COR-L47 (cell line): ENCODE measurements at regions not wholly inside any gene's neighbourhood (a gene's known extent, or its start where the extent isn't known, plus 50 kb on each side); places are given as distances from the start of the nearest gene placed in this dataset.
"Not testable (repeated sequence)": the region's sequence is repeated elsewhere in the genome, so short reads cannot be mapped to it uniquely, and the experiment has no call there.

Source experiments
- DNase-seq: peaks from one replicate; lab custom pipeline; 2025; lab: John Stamatoyannopoulos, UW

- DNase-seq: no peak
Measured at GRCh38 chr6:1201547-1202200, 110.2 kb upstream of the FOXQ1 start.

DNA sequence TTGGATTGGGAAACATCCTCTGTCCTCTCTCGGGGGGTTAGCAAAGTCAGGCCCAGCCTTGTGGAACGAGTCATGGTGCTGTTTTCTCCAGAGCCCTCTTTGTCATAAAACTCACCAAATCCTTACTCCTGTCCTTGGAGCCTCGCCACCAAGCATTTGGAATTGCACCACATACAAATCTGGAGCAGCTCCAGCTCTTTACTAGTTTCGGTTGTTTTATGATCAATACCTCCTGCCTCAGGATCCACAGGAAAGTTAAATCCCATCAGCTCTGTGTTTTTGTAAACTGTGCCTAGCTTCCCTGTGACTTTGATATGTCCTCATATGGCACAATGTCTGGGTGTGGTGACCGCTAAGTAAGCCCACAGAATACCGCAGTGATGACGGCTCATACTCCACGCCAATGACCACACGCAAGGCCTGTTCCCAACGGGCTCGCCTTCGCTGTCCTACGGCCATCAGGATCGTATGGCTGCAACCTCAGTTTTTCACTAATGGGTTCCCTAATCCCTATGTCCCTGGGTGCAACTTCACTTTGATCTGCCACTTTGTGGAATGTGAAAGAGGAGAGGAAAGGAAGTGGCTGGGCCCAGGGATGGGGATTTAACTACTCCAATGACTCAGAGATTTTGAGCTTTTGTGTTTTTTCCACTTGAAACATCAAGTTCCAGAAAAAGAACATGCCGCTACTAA, 111.3 kb upstream of the FOXQ1 start:
- no peak for DNase-seq

- DNase-seq: no peak
Measured at GRCh38 chr6:1200081-1200408, 111.9 kb upstream of the FOXQ1 start.

- DNase-seq: no peak
Measured at GRCh38 chr6:1197309-1197708, 114.6 kb upstream of the FOXQ1 start.

GRCh38 chr6:1191141-1191630, 120.7 kb upstream of the FOXQ1 start:
- no peak for DNase-seq

GRCh38 chr6:1190366-1190765, 121.5 kb upstream of the FOXQ1 start:
- DNase-seq: no peak

DNA sequence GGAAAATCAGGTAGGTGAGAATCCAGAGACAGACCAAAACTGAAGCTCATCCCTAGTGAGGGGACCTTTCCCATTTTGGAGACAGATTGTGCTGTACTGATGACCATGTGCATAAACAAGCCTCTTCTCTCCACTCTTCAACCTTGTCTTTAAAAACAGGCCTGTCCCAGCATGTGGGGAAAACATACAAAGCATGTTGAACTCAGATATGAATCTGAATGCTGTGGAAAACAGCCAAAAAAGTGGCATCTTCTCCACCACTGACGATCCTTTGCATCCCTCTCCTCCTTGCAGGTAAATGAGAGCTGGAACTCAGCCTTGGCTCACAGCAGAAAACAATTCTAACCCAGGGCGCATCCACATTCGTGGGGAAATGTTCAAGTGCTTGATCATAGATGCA, 123.7 kb upstream of the FOXQ1 start:
- no peak for DNase-seq

GRCh38 chr6:1187293-1188131, 124.4 kb upstream of the FOXQ1 start:
- DNase-seq: no peak

- DNase-seq: no peak
Measured at GRCh38 chr6:1184318-1184717, 127.6 kb upstream of the FOXQ1 start.

DNA sequence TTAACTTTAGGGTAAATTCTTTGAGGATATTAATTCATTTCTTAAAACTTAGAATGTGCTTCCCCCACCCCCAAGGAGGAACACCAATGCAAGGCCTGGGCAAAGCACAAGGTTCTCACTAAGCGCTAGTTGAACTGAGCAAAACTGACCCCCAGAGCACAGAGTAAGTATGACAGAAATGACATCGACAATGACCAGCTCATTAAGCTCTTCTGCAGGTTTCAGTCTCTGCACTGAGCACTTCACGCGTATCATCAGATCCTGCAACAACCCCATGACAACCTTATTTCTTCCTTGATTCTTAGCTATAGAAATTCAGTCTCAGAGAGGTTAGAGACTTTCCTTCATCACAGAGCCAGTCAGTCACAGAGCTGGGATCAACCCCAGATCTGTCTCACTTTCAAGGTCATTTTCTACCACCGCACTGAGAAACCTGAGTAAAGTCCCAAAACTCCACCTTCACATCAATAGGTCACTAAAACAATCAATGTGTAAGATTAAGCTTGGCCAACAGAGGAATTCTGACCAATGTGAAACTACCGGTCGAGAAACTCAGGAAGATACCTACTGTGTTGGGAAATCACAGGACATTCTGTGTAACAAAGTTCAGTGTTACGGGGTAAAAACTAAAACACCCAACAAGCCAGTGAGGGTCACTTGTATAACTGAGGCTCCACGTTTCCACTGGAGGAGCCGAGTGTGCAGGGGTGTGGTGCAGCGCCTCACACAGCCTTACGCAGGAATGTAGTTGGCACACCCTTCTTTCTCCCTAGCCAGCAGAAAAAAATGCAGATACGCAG, 129.0 kb upstream of the FOXQ1 start:
- DNase-seq: no peak

- no peak for DNase-seq
Measured at GRCh38 chr6:1181939-1182605, 129.8 kb upstream of the FOXQ1 start.

DNA sequence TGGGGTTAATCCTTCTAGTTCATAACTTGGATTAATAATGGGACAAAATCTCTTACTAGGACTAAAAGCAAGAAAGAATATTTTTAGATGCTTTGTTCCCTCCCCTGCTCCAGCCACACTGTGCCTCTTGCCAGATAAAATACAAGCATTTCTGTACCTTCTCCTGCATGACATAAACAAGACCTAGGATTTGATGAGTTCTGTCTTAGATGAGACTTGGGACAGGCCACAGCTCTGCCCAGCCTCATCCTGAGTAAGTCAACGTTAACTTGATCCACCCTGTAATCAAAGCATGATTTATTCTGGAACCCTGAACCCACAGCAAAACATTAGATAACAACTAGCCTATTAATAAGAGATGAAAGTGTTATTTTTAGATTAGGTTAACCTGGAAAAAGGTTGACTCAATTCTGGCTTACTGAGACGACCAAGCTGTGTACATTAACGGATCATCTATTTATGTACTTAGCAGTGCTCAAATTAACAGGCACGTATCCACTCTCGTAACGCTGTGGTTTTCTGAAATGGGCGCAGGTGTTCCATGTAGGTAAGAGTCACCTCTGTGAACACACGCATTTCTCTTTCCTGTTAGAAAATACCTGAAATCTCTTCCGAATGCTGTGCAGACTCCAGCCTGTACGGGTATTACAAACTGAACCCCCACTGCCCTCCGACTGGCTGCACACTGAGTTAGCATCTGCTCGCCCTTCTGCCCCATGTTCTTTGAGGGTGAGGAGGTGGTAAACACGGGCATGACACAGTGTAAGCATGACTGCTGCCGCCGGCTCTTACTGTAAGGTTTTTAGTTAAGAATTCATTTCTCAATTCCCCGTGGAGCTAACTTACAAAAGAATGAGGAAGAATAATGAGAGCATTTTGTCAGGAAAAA, 132.1 kb upstream of the FOXQ1 start:
- no peak for DNase-seq

DNA sequence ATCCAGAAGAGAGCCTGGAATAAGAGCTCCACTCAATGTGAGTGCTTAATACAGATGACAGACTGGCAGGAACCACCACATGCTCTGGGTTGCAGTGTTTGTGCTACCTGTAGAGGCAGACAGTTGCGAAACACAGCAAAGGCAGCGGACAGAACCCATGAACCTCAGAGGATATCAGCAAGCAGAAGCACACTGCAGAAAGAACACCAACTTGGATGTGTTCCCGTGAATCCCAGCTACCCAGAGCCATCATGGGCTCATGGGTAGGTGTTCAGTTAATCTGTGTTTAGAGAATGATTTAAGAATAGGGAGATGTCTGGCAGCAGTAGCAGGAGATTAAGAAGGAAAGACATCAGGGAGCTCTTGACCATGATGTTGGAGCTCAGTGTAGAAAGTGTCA, 133.3 kb upstream of the FOXQ1 start:
- DNase-seq: no peak

DNA sequence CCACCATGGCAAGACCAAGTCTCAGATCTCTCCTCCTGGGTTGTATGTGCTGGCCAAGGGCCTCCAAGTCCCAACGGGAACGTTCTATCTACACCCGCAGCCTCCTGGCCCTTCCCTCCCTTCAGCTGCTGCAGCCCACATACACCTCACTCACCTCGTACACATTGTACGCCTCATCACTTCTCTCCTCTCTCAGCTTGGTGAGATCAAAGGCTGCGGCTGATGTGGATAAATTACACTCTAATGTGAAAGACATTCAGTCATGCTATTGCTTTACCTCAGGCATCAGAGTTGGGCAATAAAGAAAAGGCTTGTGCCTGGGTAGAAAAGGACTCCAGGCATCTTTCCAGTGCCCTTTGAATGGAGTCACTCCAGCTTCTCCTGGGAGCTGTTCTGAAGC, 135.3 kb upstream of the FOXQ1 start:
- DNase-seq: no peak

DNA sequence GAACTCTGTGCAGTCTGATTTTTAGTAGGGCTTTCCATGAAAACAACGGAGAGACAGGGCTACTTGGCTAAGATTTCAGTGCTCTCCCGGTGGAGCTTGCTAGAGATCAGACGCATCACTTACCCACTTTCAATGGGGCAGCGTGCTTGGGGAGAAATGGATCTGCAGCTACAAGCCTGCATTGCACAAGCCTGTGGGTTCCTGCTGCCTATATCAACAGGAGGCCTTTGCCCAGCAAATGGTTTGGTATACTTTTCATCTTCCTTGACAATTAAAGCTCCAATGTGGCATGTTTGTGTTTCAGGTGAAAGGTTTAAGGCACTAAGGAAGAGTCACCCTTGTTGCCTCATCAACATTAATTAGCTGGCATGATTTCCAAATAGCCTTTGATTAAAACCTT, 136.0 kb upstream of the FOXQ1 start:
- DNase-seq: no peak

DNA sequence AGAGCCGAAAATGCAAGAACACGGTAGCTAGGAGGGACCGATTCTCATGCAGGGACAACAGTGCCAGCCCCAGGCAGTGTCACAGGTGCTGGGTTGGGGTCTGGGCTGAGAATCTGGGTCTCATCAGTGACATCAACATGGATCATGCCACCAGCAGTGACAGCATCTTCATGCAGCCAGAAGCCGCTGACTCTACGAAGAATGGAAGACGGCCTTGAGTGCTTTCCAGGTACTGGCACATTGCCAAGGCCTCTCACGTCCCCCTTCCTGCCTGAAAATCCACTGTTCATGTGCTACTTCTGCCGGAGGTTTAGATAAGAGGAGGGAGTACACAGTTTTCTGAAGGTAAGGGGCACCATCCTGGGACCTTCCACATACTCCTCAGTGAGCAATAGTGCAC, 141.1 kb upstream of the FOXQ1 start:
- DNase-seq: peak; percentile 7

- DNase-seq: no peak
Measured at GRCh38 chr6:1164600-1164999, 147.3 kb upstream of the FOXQ1 start.

DNA sequence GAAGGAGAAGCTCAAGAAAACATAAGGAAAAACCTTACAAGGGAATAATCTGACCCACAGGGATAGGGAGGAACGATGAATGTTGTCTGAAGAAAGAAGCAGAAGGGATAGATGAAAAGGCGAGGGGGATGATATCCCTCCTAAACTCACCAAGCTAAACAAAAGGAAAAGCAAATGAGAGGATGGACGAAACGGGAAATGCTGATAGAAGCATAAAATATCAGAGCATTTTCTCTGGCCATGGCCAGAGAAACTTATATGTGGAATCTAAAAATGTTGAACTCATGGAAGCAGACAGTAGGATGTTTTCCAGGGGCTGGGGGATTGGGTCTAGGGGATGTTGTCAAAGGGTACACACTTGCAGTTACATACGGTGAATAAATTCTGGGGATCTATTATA, 148.4 kb upstream of the FOXQ1 start:
- no peak for DNase-seq

DNA sequence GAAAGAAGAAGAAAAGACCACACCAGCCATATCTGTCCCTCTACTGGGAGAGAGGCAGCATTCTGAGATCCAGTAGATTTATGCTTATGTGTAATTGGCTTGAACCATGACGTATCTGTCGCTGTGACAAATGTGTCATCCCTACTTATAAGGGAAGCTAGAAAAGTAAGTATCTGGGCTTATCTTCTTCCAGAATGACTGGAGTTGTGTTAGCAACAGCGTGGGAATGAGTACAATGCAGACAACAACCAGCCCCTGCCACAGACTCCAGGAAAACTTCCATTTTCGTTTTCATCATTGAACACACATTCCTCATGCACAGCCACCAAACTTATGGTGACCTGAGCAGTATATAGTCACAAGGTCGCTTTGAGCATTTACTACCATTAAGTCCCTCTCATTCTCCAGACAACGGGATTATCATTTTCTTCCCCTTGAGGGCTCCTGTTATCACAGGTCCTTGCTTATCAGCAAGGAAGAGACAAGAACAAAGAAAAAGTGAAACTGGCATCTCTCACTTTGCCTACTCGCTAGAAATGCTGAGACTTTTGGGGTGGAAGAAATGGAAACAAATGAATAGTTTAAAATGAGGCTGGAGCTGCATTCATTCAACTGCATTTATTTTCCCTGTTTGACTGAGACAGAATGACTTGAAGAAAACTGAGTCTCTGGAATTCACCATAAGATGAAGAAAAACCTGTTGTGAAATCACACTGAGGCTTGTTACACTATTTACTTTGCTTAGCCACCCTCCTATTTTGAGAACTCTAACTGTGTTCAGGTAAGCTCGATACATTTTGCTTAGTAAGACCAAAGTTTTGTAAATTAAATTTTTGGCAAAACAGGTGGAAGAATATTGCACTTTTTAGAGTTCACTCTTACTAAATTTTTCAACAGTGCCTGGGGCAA, 149.3 kb upstream of the FOXQ1 start:
- DNase-seq: no peak

- not testable (repeated sequence) for DNase-seq
Measured at GRCh38 chr6:1156411-1156810, 155.5 kb upstream of the FOXQ1 start.
